T-helper 2 cell treated with Interferon-gamma antibody and Interleukin-4, amounts not matched to agents 5 μg/mL and 100 μg/mL, for 36 hours (primary cell): ENCODE measurements at regions not wholly inside any gene's neighbourhood (a gene's known extent, or its start where the extent isn't known, plus 50 kb on each side); places are given as distances from the start of the nearest gene placed in this dataset.

Experiments
- DNase-seq: peaks from one replicate; pipeline ENCODE4 v3.0.0; 2021; ENCODE audit warnings: low spot score
- H3K27ac Mint-ChIP-seq: one replicate; pipeline ENCODE4 v1.8.0; 2021; ENCODE audit warnings: mild to moderate bottlenecking, mixed read lengths
- H3K27me3 Mint-ChIP-seq: one replicate; pipeline ENCODE4 v1.8.0; 2021; ENCODE audit warnings: low read depth, mixed read lengths
- H3K36me3 Mint-ChIP-seq: one replicate; pipeline ENCODE4 v1.8.0; 2021; ENCODE audit warnings: low read depth, mixed read lengths
- H3K4me1 Mint-ChIP-seq: one replicate; pipeline ENCODE4 v1.8.0; 2021; ENCODE audit warnings: low read depth, mixed read lengths
- H3K4me3 Mint-ChIP-seq: one replicate; pipeline ENCODE4 v1.8.0; 2022; ENCODE audit warnings: mild to moderate bottlenecking, moderate library complexity, mixed read lengths
- H3K9me3 Mint-ChIP-seq: one replicate; pipeline ENCODE4 v1.8.0; 2021; ENCODE audit warnings: mixed read lengths

DNA sequence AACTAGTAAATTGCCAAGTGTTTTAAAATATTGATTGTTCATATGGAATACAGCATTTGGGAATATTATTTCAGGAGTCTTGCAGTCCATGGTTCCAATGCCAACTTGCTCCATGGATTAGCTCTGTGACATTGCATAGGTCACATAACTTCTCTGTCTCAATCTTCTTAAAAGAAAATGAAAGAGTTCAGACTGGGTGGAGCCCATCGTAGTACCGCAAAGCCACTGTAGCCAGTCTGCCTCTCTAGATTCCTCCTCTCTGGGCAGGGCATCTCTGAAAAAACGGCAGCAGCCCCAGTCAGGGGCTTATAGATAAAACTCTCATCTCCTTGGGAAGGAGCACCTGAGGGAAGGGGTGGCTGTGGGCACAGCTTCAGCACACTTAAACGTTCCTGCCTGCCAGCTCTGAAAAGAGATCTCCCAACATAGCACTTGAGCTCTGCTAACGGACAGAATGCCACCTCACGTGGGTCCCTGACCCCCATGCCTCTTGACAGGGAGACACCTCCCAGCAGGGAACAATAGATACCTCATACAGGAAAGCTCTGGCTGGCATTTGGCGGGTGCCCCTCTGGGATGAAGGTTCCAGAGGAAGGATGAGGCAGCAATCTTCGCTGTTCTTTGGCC, 168.8 kb upstream of the CNTN4 start:
- Mint-ChIP-seq H3K36me3 (no peaks in the 10 kb centered on the region), H3K9me3 (peaks cover 31% of the 10 kb centered on the region), H3K4me1 (no peaks in the 10 kb centered on the region), H3K4me3 (no peak overlapping the region), H3K27ac (no peak overlapping the region), H3K27me3 (no peaks in the 10 kb centered on the region)
- no peak for DNase-seq

DNA sequence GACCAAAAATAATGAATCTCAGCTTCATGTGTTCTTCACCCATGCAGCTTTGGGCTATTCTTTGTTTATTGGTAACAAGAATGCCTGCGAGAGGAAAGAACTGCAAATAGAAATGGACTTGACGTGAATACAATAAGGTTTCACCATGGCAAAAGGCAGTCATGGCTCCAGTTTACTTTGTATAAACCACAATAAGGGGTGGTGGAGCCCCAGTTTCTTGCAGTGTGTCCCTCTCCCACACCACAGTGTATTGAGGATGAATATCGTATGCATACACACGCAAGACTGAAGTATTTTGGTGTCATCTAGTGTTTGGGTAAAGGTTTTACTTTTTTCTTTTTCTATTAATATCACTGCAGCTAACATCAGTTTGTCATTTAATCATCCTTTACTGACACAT, 159.7 kb upstream of the CNTN4 start:
- Mint-ChIP-seq H3K27me3 (no peaks in the 10 kb centered on the region), H3K9me3 (peaks cover 12% of the 10 kb centered on the region), H3K36me3 (no peaks in the 10 kb centered on the region), H3K4me1 (no peaks in the 10 kb centered on the region), H3K27ac (no peak overlapping the region), H3K4me3 (no peak overlapping the region)
- no peak for DNase-seq

DNA sequence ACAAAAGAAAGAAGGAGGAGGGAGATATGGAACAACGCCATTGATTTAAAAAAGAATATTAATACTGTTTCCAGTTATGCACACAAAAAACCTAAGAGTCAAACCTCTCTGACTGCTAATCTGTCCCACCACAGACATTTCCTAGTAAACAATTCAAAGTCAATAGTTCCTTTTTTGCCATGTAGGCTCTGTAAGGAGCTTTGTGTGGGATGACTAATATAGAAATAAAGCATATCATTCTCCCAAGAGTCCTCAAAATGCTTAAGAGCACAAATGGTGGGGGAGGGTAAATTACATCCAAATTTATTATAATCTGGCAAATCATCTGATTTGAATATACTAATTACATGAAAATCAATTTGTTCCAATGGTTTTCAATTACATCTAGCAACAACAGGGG, 155.9 kb upstream of the CNTN4 start:
- Mint-ChIP-seq H3K4me3 (no peak overlapping the region), H3K4me1 (no peaks in the 10 kb centered on the region), H3K27me3 (no peaks in the 10 kb centered on the region), H3K36me3 (no peaks in the 10 kb centered on the region), H3K27ac (no peak overlapping the region), H3K9me3 (peaks cover 9% of the 10 kb centered on the region)
- DNase-seq: no peak

DNA sequence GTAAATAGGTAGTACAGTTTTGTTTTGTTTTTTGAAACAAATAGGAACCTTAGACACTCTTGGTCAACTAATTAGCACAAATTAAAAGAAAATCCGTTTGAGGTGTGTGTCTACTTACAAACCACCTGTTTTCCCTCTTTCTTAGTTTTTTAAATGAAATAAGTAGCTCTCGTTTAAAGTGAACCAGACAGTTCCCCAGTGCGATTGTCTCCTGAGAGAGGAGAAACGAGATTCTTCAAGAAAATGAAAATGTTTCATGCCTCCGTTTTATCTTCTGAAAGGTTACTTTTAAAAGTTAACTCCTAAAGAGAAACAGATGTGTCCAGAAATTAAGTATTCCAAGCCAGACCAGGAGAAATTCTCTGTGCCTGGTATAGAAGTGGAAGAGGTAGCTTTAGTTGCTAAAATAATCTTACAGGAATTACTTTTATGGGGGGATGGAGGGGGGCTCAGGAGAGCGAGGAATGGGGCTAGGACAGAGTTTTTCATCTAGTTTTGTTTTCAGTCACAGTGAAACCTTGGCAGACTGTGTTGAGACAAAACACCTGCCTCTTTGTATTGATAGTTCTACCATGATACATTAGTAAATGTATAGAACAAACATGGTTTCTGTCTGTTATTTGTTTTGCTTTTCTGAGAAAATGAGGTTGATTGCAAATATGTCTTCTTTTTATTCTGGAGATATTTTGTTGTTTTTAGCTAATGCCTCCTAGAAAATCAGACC, 155.1 kb upstream of the CNTN4 start:
- Mint-ChIP-seq H3K9me3 (peaks cover 9% of the 10 kb centered on the region), H3K27me3 (no peaks in the 10 kb centered on the region)

DNA sequence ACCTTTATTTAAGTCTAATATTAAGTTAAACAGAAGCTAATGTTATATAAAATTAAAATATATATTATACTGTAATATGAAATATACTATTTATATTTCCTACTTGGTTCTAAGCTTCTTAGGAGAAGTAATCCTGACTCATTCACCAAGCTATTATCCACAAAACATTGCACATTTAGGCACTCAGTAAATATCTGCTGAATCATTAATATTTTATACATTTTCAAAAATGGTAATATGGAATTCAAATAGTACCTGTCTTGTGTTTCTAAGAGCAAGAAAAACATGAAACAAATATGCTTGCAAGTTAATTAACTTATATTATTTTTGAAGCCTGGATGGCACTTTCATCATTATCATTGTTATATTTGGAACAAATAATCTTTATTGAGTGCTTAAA, 153.0 kb upstream of the CNTN4 start:
- Mint-ChIP-seq H3K36me3 (no peaks in the 10 kb centered on the region), H3K27ac (no peak overlapping the region), H3K4me1 (no peaks in the 10 kb centered on the region), H3K4me3 (no peak overlapping the region), H3K9me3 (peaks cover 9% of the 10 kb centered on the region), H3K27me3 (no peaks in the 10 kb centered on the region)
- DNase-seq: no peak

More for the DNA sequence above, 155.1 kb upstream of the CNTN4 start:
- Mint-ChIP-seq H3K4me3 (no peak overlapping the region), H3K4me1 (no peaks in the 10 kb centered on the region), H3K27ac (no peak overlapping the region), H3K36me3 (no peaks in the 10 kb centered on the region)
- DNase-seq: no peak

DNA sequence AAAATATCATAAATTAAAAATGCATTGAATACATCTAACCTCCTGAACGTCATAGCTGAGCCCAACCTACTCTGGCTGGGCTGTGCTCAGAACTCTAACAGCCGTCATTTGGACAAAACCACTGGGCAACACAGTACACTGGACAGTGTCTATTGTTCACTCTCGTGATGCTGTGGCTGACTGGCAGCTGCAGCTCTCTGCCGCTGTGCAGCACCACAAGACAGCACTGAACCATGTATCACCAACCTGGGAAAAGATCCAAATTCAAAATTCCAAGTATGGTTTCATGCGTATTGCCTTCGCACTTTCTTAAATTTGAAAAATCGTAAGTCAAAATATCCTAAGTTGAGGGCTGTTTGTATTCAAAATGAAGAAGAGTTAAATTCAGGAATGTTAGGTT, 145.1 kb upstream of the CNTN4 start:
- Mint-ChIP-seq H3K36me3 (no peaks in the 10 kb centered on the region), H3K4me3 (no peak overlapping the region), H3K27me3 (no peaks in the 10 kb centered on the region), H3K27ac (no peak overlapping the region), H3K4me1 (peaks cover 1% of the 10 kb centered on the region), H3K9me3 (peaks cover 4% of the 10 kb centered on the region)
- no peak for DNase-seq

DNA sequence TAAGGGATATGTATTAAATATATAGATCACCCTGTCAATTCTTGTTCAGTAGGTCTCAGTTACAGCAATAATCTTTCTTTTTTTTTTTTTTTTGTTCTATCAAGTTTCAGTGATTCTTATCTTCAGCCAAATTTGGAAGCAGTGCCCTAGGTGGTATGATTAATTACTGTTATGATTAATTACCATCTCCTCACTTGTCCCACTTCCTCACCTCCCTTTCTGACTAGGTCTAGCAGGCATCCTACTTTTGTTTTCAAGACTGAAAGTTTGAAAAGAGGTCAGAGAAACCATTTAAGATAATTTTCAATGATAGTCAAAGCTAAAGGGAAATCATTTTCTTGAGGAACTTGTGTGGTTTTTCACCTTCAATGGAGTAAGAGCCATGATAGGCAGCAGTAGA, 144.0 kb upstream of the CNTN4 start:
- no peaks in the 10 kb centered on the region for H3K36me3 Mint-ChIP-seq
- H3K27ac Mint-ChIP-seq: no peak overlapping the region
- H3K4me1 Mint-ChIP-seq: peaks cover 1% of the 10 kb centered on the region
- H3K27me3 Mint-ChIP-seq: no peaks in the 10 kb centered on the region
- no peak for DNase-seq
- no peak overlapping the region for H3K4me3 Mint-ChIP-seq
- H3K9me3 Mint-ChIP-seq: peaks cover 14% of the 10 kb centered on the region

DNA sequence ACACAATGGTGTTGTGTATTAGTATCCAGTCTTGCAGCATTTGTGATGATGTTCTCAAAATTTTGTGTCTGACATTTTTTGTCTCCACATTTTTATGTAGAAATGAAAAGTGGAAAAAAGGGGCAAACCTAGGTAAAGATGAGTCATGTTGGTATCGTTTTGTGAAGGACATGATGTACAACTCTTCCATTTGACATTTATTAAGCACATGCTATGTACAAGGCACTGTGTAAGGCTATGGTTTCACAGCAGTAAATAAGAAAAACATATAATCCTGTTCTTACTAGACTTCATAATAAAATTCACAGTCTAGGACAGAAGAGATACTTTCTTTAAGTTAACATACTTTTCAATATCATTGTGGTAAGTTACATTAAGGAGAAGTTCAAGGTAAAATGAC, 143.5 kb upstream of the CNTN4 start:
- no peaks in the 10 kb centered on the region for H3K36me3 Mint-ChIP-seq
- no peak for DNase-seq
- no peaks in the 10 kb centered on the region for H3K27me3 Mint-ChIP-seq
- H3K4me3 Mint-ChIP-seq: no peak overlapping the region
- peaks cover 14% of the 10 kb centered on the region for H3K9me3 Mint-ChIP-seq
- H3K27ac Mint-ChIP-seq: no peak overlapping the region
- peaks cover 1% of the 10 kb centered on the region for H3K4me1 Mint-ChIP-seq

DNA sequence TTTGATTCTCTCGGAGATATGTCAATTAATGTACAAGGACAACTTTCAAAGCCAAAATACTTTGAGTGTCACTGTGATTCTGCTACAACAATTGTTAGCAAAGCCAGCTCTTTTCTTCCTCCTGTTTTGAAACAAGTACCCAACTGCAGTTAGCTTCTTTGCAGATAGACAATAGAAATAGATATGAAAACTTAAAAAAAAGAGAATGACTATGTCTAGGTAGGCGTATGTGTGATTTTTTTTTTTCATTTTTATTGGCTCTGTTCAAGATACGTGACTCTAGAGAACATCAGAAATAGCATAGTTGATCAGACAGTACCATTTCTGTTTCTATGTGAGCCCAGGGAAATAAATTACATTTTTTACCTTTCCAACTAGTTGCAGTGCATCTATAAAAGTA, 142.9 kb upstream of the CNTN4 start:
- no peak for DNase-seq
- peaks cover 1% of the 10 kb centered on the region for H3K4me1 Mint-ChIP-seq
- H3K27ac Mint-ChIP-seq: no peak overlapping the region
- no peaks in the 10 kb centered on the region for H3K36me3 Mint-ChIP-seq
- H3K27me3 Mint-ChIP-seq: no peaks in the 10 kb centered on the region
- no peak overlapping the region for H3K4me3 Mint-ChIP-seq
- H3K9me3 Mint-ChIP-seq: peaks cover 14% of the 10 kb centered on the region

DNA sequence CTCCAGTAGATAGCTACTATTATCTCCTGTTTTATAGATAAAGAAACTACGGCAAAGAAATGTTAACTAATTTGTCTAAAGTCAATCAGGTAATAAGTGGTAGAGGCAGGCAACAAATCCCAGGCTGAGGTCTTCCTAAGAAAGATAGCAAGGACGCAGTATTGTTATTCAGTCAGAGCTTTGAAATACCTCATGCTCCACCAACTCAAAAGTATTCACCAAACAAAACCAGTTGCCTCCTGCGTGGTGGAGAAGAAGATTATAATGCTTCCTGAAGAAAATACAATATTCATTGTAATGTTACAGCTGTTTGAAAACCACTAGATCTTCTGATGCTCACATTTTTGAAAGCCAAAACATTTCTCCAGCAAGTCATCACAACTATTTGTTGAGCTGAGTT, 138.2 kb upstream of the CNTN4 start:
- no peak overlapping the region for H3K4me3 Mint-ChIP-seq
- no peak for DNase-seq
- H3K27me3 Mint-ChIP-seq: no peaks in the 10 kb centered on the region
- peaks cover 14% of the 10 kb centered on the region for H3K9me3 Mint-ChIP-seq
- no peaks in the 10 kb centered on the region for H3K36me3 Mint-ChIP-seq
- no peak overlapping the region for H3K27ac Mint-ChIP-seq
- no peaks in the 10 kb centered on the region for H3K4me1 Mint-ChIP-seq

DNA sequence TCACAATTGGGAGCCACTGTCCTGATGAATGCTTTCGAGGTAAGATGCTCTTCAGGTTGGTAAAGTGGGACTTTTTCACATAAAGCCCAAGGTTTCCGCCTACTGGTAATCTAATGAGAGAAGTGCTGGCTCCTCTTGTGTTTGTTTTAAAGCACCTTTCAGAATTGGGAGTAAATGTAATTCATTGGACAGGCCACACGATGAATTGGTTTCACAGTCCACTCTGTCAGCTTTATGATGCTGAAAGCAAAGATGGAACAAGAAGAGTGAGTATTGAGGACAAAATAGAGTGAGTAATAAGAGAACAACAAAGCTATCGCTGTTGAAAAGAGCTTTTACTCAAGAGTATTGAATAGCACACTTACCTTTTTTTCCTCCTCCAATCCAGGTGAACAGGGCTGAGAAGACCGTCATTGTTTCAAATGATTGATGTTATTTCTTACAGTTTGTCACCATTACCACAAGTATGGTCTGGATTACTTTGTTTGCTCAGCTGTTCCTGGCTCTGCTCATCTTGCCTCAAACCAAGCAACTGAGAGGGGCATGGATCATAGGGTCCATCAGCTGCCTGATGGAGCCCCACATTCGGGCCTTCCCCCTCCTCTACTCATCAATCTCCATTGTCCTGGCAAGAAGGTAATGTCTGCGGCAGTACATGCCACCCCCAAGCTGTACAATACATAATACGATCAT, 136.1 kb upstream of the CNTN4 start:
- Mint-ChIP-seq H3K4me3 (no peak overlapping the region), H3K4me1 (no peaks in the 10 kb centered on the region), H3K36me3 (no peaks in the 10 kb centered on the region), H3K27ac (no peak overlapping the region), H3K27me3 (no peaks in the 10 kb centered on the region), H3K9me3 (peaks cover 10% of the 10 kb centered on the region)
- no peak for DNase-seq

DNA sequence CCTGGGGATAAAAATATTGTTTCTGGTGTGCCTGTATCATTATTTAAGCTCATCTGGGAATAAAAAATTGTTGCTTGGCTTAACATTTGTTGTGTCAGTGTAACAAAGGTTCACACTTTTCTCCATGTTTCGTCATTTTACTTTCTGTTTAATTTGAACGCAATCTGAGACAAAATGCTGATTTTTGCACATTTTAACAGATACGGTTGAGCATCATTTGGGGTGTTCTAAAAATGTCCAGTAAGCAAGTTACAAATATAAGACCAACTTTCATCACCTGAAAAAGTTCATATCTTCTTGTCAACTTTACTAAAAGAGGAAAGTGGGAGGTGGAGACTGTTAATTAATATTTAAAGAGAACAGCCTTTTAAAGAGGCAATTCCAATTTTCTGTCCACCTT, 134.8 kb upstream of the CNTN4 start:
- Mint-ChIP-seq H3K4me1 (no peaks in the 10 kb centered on the region), H3K36me3 (no peaks in the 10 kb centered on the region), H3K9me3 (peaks cover 6% of the 10 kb centered on the region), H3K27me3 (no peaks in the 10 kb centered on the region), H3K27ac (no peak overlapping the region), H3K4me3 (no peak overlapping the region)
- DNase-seq: no peak

DNA sequence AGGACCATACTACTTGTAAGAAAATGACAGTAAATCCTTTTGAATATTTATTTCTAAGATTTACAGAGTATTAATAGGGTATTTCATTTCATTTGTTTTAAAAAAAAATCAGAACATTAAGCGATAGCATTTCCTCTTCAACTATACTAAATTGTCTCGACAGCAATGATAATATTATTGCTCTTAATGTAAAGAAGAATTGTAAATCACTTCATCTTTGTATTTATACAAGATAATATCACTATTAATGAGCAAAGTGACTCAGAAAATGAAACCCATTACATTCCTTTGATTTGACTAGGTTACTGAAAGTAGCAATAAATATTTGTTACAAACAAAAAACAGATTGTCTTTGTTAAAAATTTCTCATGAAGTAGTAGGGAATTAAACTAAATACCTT, 131.1 kb upstream of the CNTN4 start:
- no peak for DNase-seq
- Mint-ChIP-seq H3K4me3 (no peak overlapping the region), H3K27ac (no peak overlapping the region), H3K27me3 (no peaks in the 10 kb centered on the region), H3K4me1 (no peaks in the 10 kb centered on the region), H3K36me3 (no peaks in the 10 kb centered on the region), H3K9me3 (no peaks in the 10 kb centered on the region)

DNA sequence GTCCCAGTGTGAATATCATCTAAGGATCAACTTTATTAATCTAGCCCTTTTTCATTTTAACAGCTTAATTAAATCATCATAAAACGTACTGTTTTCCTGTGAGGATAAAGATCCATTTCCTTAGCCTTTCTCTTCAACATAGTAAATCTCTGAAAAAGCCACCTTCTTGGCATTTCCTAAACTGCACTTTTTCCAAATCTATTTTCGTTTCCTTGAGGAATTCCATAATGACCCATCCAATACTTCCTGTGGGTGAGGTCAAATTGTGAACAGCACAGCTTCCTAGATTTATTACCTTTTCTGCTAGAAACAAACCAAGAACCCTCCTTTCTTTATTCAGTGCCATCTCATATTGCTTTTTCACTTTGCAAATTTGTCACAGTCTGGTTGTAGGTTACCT, 129.4 kb upstream of the CNTN4 start:
- Mint-ChIP-seq H3K4me1 (no peaks in the 10 kb centered on the region), H3K27me3 (no peaks in the 10 kb centered on the region), H3K4me3 (no peak overlapping the region), H3K36me3 (no peaks in the 10 kb centered on the region), H3K9me3 (no peaks in the 10 kb centered on the region), H3K27ac (no peak overlapping the region)
- no peak for DNase-seq
